H1 (cell line): ENCODE measurements at regions not wholly inside any gene's neighbourhood (a gene's known extent, or its start where the extent isn't known, plus 50 kb on each side); places are given as distances from the start of the nearest gene placed in this dataset.

Experiments used
- CTCF ChIA-PET: fragments of 300-600 bp; sonication (Branson Sonifier 250); formaldehyde crosslinking; loops from one replicate; lab custom pipeline; 2021; ENCODE audit not compliant: partially characterized antibody; lab: Charles Lee
- POLR2A ChIA-PET: fragments of 300-600 bp; sonication (Branson Sonifier 250); formaldehyde crosslinking; loops from one replicate; lab custom pipeline; 2021; ENCODE audit warnings: inconsistent platforms; ENCODE audit not compliant: partially characterized antibody; lab: Charles Lee
- DNase-seq, 2 experiments: peaks; one replicate each; pipeline versions ENCODE4 v3.0.0 to v3.0.0-alpha.2; 2010 to 2022; ENCODE audit warnings: low spot score in 2 of 2, low read depth in 1 of 2, mixed read lengths in 1 of 2
- FAIRE-seq: peaks from 2 replicates; lab custom pipeline; 2011; peaks lifted over from hg19 to GRCh38; lab: Jason Lieb, UNC
- H2AFZ ChIP-seq: 2 replicates; pipeline ENCODE4 v1.8.1; 2012; ENCODE audit warnings: low read length, inconsistent platforms
- H2AK5ac ChIP-seq: 2 replicates; pipeline ENCODE4 v1.6.1; 2013; ENCODE audit warnings: low read depth, low read length
- H2BK120ac ChIP-seq: replicated peaks from 2 replicates; pipeline ENCODE3; 2013; ENCODE audit warnings: low read depth, low read length, inconsistent platforms
- H2BK12ac ChIP-seq: 2 replicates; pipeline ENCODE4 v1.6.1; 2013; ENCODE audit warnings: low read depth, low read length
- H2BK15ac ChIP-seq: 2 replicates; pipeline ENCODE4 v1.6.1; 2013; ENCODE audit warnings: low read length
- H2BK20ac ChIP-seq: 2 replicates; pipeline ENCODE4 v1.6.1; 2013; ENCODE audit warnings: low read length
- H2BK5ac ChIP-seq: 2 replicates; pipeline ENCODE4 v1.6.1; 2013; ENCODE audit warnings: low read depth, low read length
- H3K14ac ChIP-seq: 2 replicates; pipeline ENCODE4 v1.6.1; 2013; ENCODE audit warnings: inconsistent platforms; ENCODE audit not compliant: insufficient read length
- H3K18ac ChIP-seq: 2 replicates; pipeline ENCODE4 v1.6.1; 2013; ENCODE audit warnings: low read length; ENCODE audit errors: extremely low read depth
- H3K23ac ChIP-seq: 2 replicates; pipeline ENCODE4 v1.6.1; 2013; ENCODE audit warnings: inconsistent platforms; ENCODE audit not compliant: insufficient read length
- H3K23me2 ChIP-seq: 2 replicates; pipeline ENCODE4 v1.6.1; 2013; ENCODE audit warnings: low read depth, low read length
- H3K27ac ChIP-seq: 2 replicates; pipeline ENCODE4 v1.6.1; 2011; ENCODE audit warnings: low read depth, low read length, inconsistent platforms
- H3K27me3 ChIP-seq, 4 experiments: replicated peaks in 1 of 4; 1 replicate in 1 of 4; 2 replicates in 3 of 4; pipeline versions ENCODE4 v1.6.1 to v1.8.1; 2011 to 2013; ENCODE audit warnings: low read length in 3 of 4, mild to moderate bottlenecking in 3 of 4, inconsistent platforms in 2 of 4, mixed read lengths in 2 of 4, moderate library complexity in 1 of 4; ENCODE audit not compliant: control insufficient read depth in 3 of 4, insufficient read depth in 3 of 4; ENCODE audit errors: extremely low read depth in 1 of 4
- H3K36me3 ChIP-seq, 4 experiments: 2 replicates each; pipeline versions ENCODE4 v1.6.1 to v1.8.1; 2011 to 2013; ENCODE audit warnings: mild to moderate bottlenecking in 4 of 4, low read length in 3 of 4, moderate library complexity in 2 of 4, control low read depth in 1 of 4, inconsistent platforms in 1 of 4; ENCODE audit not compliant: insufficient read depth in 4 of 4, control insufficient read depth in 2 of 4
- H3K4ac ChIP-seq: replicated peaks from 2 replicates; pipeline ENCODE3; 2013; ENCODE audit warnings: low read length, low read depth, mixed read lengths, inconsistent platforms; ENCODE audit not compliant: insufficient read length
- H3K4me1 ChIP-seq, 4 experiments: replicated peaks in 1 of 4; 1 replicate in 1 of 4; 2 replicates in 3 of 4; pipeline versions ENCODE4 v1.6.1 to v1.8.1; 2011 to 2013; ENCODE audit warnings: low read length in 3 of 4, inconsistent platforms in 2 of 4, mixed read lengths in 1 of 4; ENCODE audit not compliant: insufficient read depth in 4 of 4, control insufficient read depth in 3 of 4
- H3K4me2 ChIP-seq, 2 experiments: 2 replicates each; pipeline versions ENCODE4 v1.6.1 to v1.8.1; 2011 to 2013; ENCODE audit warnings: low read depth in 2 of 2, low read length in 2 of 2, control low read depth in 1 of 2, inconsistent platforms in 1 of 2, mild to moderate bottlenecking in 1 of 2; ENCODE audit not compliant: insufficient read depth in 1 of 2
- H3K4me3 ChIP-seq, 4 experiments: fragments of 200-600, 300-600 bp in 1 of 4; sonication (generic), shearing (Covaris generic), sonication (Bioruptor Twin) in 1 of 4; 2 replicates each; pipeline versions ENCODE4 v1.5.1 to v1.8.1; 2011 to 2016; ENCODE audit warnings: low read length in 4 of 4, low read depth in 3 of 4, control low read depth in 2 of 4, inconsistent platforms in 2 of 4, mild to moderate bottlenecking in 2 of 4, mixed read lengths in 1 of 4, moderate library complexity in 1 of 4; ENCODE audit not compliant: insufficient read depth in 2 of 4; ENCODE audit errors: extremely low read depth in 1 of 4
- H3K56ac ChIP-seq: replicated peaks from 2 replicates; pipeline ENCODE3; 2013; ENCODE audit warnings: low read depth, mild to moderate bottlenecking, mixed read lengths, low read length, inconsistent platforms; ENCODE audit not compliant: insufficient read length
- H3K79me1 ChIP-seq: 2 replicates; pipeline ENCODE4 v1.6.1; 2013; ENCODE audit warnings: low read depth, low read length, control low read depth
- H3K79me2 ChIP-seq, 2 experiments: 2 replicates each; pipeline versions ENCODE4 v1.6.1 to v1.8.1; 2012 to 2013; ENCODE audit warnings: low read length in 2 of 2, mild to moderate bottlenecking in 2 of 2, inconsistent platforms in 1 of 2; ENCODE audit not compliant: insufficient read depth in 2 of 2, control insufficient read depth in 1 of 2
- H3K9ac ChIP-seq, 4 experiments: replicated peaks in 1 of 4; 1 replicate in 1 of 4; 2 replicates in 3 of 4; pipeline versions ENCODE4 v1.6.1 to v1.8.1; 2011 to 2013; ENCODE audit warnings: low read depth in 3 of 4, low read length in 3 of 4, control low read depth in 2 of 4, mild to moderate bottlenecking in 2 of 4, moderate library complexity in 2 of 4, inconsistent platforms in 1 of 4; ENCODE audit errors: extremely low read depth in 1 of 4
- H3K9me3 ChIP-seq, 2 experiments: 2 replicates each; pipeline versions ENCODE4 v1.6.1 to v1.8.1; 2012 to 2013; ENCODE audit warnings: mild to moderate bottlenecking in 2 of 2, moderate library complexity in 2 of 2, control low read depth in 1 of 2, inconsistent platforms in 1 of 2, low read depth in 1 of 2, low read length in 1 of 2, mixed read lengths in 1 of 2; ENCODE audit not compliant: insufficient read depth in 2 of 2
- H4K20me1 ChIP-seq, 2 experiments: replicated peaks in 1 of 2; 2 replicates each; pipeline versions ENCODE3 to v1.8.1; 2011 to 2013; ENCODE audit warnings: inconsistent platforms in 2 of 2, low read length in 2 of 2, mild to moderate bottlenecking in 1 of 2; ENCODE audit not compliant: insufficient read depth in 2 of 2, control insufficient read depth in 1 of 2
- H4K5ac ChIP-seq: 2 replicates; pipeline ENCODE4 v1.6.1; 2013; ENCODE audit warnings: low read length, low read depth, mixed read lengths, inconsistent platforms; ENCODE audit not compliant: insufficient read length
- H4K8ac ChIP-seq: 2 replicates; pipeline ENCODE4 v1.8.0; 2013; ENCODE audit warnings: mild to moderate bottlenecking, moderate library complexity, low read length, inconsistent platforms; ENCODE audit not compliant: insufficient read depth; ENCODE audit errors: extremely low read depth
- H4K91ac ChIP-seq: replicated peaks from 2 replicates; pipeline ENCODE3; 2013; ENCODE audit warnings: low read length, mixed read lengths, inconsistent platforms; ENCODE audit not compliant: insufficient read length
- GABPA ChIP-seq: IDR thresholded peaks from 2 replicates; pipeline ENCODE4 v1.6.1; 2011; ENCODE audit warnings: mild to moderate bottlenecking, low read length, moderate library complexity, borderline replicate concordance; ENCODE audit not compliant: insufficient read depth
- POU5F1 ChIP-seq: IDR thresholded peaks from 2 replicates; pipeline ENCODE4 v1.6.1; 2011; ENCODE audit warnings: low read depth, mild to moderate bottlenecking, low read length, moderate library complexity

DNA sequence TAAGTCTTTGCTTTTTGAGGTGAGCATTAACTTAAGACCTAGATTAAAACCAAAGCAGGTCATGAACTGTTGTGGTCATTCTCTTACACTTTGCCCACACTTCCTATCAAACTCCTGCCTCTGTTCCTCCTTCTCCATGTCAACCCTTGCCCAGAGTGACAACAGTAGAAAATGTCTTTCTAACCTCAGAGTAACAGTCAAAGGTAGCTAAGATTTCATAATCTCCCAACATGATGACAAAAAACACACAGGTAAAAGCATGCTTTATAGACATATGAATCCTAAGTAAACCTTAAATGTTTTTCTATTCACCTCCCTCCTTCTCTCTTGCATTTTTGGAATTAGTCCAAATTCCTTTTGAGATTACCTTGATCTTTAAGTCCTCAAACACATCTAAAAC lies 422.3 kb downstream of the SPATA31D1 start:
- H3K4ac ChIP-seq = no peak overlapping the region
- H3K14ac ChIP-seq = no peak overlapping the region
- no peak for TF ChIP-seq POU5F1
- no peak for TF ChIP-seq GABPA
- no peak overlapping the region for H3K18ac ChIP-seq
- FAIRE-seq (no peak), DNase-seq (no peak)
- no peak overlapping the region for H3K27ac ChIP-seq
- H3K79me2 ChIP-seq = no peaks in the 10 kb centered on the region
- no peak overlapping the region for H4K5ac ChIP-seq
- H2BK20ac ChIP-seq = no peak overlapping the region
- H3K9me3 ChIP-seq = peaks cover 0 to 2% of the 10 kb centered on the region in 2 experiments; a peak in 1 of 4 replicates
- H4K20me1 ChIP-seq = no peaks in the 10 kb centered on the region
- H3K79me1 ChIP-seq = no peaks in the 10 kb centered on the region
- no peak overlapping the region for H3K23ac ChIP-seq
- no peaks in the 10 kb centered on the region for H3K23me2 ChIP-seq
- H2BK12ac ChIP-seq = no peak overlapping the region
- no peaks in the 10 kb centered on the region for H3K4me1 ChIP-seq
- H2BK15ac ChIP-seq = no peak overlapping the region
- no peak overlapping the region for H3K56ac ChIP-seq
- no peak overlapping the region for H3K9ac ChIP-seq
- no peak overlapping the region for H2BK5ac ChIP-seq
- no peak overlapping the region for H4K91ac ChIP-seq
- ChIA-PET POLR2A (no interaction called here), CTCF (no interaction called here)
- H3K36me3 ChIP-seq = no peaks in the 10 kb centered on the region
- H4K8ac ChIP-seq = no peak overlapping the region
- no peaks in the 10 kb centered on the region for H3K27me3 ChIP-seq
- H2AK5ac ChIP-seq = no peak overlapping the region
- no peak overlapping the region for H3K4me2 ChIP-seq
- no peak overlapping the region for H2BK120ac ChIP-seq
- H2AFZ ChIP-seq = no peak overlapping the region
- H3K4me3 ChIP-seq = no peak overlapping the region
